GM19035 (cell line): ENCODE measurements at regions not wholly inside any gene's neighbourhood (a gene's known extent, or its start where the extent isn't known, plus 50 kb on each side); places are given as distances from the start of the nearest gene placed in this dataset.

ENCODE experiments used
- ATAC-seq: cut with Tn5 transposase; IDR thresholded peaks from one replicate; pipeline ENCODE4 v1.9.1; 2021; ENCODE audit not compliant: unreplicated experiment

- ATAC-seq: no peak
These were observed 94.8 kb upstream of the SPATA31C2 start for GRCh38 chr9:88233091-88233490.

- no peak for ATAC-seq
These were observed 92.3 kb upstream of the SPATA31C2 start for GRCh38 chr9:88230612-88231011.

- ATAC-seq: no peak
These were observed 91.2 kb upstream of the SPATA31C2 start for GRCh38 chr9:88229434-88229833.

- no peak for ATAC-seq
These were observed 86.7 kb upstream of the SPATA31C2 start for GRCh38 chr9:88224938-88225337.

DNA sequence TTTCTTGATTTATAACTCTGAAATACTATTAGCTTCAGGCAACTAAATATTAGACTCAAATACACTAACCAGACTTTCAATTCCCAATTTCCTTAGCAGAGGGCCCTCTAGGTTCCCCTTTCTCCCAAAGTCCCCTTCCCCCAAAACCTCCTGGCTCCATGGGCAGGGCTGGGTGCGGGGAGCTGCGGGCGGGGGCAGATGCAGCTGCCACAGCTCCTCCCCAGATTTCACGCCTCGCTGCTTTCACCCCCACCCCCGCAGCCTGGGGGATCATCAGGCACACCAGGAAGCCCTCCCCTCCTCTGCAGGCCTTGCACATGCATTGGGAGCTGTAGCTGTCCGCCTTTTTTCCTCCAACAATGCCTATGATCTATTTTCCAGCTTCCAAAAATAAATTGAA lies 82.8 kb upstream of the SPATA31C2 start:
- ATAC-seq: no peak

- ATAC-seq: no peak
These were observed 82.4 kb upstream of the SPATA31C2 start for GRCh38 chr9:88220652-88221051.

DNA sequence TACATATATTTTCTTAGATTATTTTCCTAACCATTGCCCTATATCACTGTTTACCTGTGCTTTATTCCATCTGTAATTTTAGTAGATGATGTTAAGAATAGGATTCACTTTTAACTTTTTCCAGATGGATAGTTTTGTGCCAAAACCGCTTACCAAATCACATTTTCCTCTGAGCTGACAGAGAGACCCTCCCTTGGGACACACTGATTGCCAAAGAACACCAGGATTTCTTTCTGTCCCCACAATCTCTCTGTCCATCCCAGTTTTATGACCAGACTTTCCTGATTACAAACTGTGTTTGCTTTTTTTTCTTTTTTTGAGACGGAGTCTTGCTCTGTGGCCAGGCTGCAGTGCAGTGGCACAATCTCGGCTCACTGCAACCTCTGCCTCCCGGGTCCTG lies 81.3 kb upstream of the SPATA31C2 start:
- no peak for ATAC-seq

- ATAC-seq: no peak
These were observed 80.5 kb upstream of the SPATA31C2 start for GRCh38 chr9:88218726-88219125.

DNA sequence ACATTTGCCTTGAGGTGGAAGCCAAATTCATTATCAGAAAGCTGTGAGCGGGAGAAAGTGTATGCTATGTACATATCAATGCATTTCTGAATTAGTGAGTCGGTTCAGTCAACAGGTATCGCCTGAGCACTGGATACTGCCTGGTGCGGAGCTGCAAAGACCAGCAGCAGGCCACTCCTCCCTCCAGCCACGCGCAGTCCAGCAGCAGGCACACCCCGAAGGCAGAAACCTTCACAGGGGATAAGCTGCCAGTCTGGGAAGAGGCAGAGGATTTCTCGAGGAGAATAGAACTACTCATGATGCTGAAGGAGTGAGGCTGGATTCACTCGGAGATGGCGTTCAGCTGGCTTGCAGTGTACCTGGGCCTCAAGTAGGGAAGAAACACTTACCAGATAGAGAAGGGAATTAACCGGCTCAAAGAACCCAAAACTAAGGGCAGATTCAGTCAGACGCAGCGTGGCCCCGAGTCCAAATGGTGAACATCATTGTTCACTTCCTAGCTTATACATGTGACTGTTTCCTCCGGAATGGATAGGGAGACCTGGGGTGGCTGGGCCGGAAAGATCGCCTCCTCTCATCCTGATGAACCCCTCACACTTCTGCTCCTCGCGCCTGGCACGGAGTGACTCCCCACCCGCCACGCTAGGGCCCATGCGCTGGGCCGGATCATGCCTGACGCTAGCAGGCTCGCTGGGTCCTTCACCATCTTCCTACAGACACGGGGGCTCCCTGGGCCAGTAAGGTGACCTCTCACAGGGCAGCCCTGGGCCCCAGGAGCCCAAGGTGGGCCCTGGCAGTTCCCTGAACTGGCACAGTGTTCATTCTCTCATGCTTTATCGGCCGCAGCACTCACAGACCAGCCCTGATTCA lies 78.1 kb upstream of the SPATA31C2 start:
- ATAC-seq: no peak

DNA sequence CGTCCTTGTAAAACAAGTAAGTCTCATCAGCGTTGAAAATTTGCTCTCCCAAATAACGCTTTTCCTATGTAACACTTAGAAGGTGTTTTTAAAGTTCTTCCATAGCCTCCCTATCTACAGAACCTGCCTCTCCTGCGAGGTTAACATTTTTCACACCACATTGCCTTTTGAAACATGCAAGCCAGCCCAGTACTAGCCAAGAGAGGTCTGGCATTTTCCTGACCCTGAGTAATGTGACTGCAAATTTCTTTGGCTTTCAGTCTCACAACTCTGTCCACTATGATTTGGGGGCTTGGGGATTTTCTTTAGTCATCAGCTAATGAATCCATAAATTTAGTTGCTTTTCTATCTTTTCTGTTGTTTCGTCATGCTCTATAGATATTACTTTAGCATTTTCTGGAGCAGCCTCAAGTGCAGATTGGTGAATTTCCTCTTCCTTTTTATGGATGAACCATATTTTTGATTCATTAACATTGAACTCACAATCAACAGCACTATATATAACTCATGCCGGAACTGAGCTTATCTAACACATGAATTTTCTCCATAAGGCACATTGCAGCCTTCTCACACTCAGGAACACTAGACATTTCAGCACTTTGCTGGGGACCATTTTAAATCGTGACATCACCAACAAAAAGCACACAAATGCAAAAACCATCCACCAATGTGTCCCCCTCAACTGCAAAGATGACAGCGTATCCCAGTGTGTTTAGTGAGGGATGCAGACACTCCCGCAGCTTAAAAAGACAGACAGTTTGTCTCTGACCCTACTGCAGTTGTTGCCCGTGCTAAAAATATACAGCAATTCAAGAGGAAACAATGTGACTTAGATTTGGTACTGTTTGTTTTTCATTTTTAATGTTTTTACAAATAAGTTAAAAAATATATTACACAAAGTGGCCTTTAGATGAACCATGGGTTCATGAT lies 77.2 kb upstream of the SPATA31C2 start:
- ATAC-seq: no peak

DNA sequence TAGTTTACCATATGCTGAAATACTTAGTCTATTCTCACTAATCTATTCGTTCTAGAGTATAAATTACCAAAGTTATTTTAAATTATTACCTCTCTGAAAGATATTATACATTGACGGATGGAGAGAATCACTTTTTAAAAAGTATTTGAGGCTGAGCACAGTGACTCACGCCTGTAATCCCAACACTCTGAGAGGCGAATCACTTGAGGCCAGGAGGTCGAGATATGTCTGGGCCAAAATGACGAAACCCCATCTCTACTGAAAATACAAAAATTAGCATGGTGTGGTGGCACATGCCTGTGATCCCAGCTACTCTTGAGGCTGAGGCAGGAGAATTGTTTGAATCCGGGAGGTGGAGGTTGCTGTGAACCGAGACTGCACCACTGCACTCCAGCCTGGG lies 64.0 kb upstream of the SPATA31C2 start:
- ATAC-seq: no peak

GRCh38 chr9:88198341-88198807 lies 60.1 kb upstream of the SPATA31C2 start:
- no peak for ATAC-seq

- ATAC-seq: no peak
These were observed 59.6 kb upstream of the SPATA31C2 start for GRCh38 chr9:88197781-88198340.

GRCh38 chr9:88197016-88197415 lies 58.7 kb upstream of the SPATA31C2 start:
- no peak for ATAC-seq

- no peak for ATAC-seq
These were observed 58.0 kb upstream of the SPATA31C2 start for GRCh38 chr9:88196142-88196790.

DNA sequence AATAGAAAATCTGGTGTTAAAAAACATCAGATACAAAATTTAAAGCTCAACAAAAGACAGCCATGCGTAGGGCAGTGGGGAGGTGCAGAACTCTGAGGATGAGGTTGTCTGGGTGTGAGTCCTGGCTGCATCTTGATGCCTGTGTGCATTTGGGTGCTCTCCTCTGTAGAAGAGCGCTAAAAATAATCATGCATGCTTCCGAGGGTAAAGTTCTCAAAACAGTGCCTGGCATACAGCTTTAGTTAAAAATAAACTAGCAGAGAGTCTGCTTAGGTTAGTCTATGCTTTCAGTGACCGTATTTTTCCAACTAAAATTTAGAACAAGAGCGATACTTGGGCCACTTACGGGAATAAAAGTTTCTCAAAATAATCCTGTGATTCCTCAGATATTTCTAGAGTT lies 55.5 kb upstream of the SPATA31C2 start:
- ATAC-seq: no peak

GRCh38 chr9:88191456-88191855 lies 53.2 kb upstream of the SPATA31C2 start:
- ATAC-seq: no peak

DNA sequence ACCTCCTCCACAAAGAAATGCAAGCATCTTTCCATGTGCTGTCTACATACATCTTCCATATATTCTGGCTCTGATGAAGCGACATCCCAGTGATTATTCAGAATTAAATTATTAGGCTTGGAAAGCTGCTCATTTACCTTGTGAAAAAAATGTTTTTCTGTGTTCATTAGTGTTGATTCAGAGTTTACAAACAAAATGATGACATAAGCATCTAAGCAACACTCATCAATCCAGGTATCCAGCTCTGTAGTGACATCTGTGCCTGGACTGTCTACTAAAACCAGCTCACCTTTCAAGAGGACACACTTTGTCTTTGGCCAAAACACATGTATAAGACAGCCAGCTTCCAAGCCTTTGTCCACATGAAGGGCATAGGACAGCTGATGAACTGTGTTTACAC lies 51.1 kb upstream of the SPATA31C2 start:
- ATAC-seq: no peak
